Breast epithelium (tissue), 3 donors: ENCODE measurements at regions not wholly inside any gene's neighbourhood (a gene's known extent, or its start where the extent isn't known, plus 50 kb on each side); places are given as distances from the start of the nearest gene placed in this dataset.

Experiments
- POLR2A ChIP-seq: fragments of 450-650 bp; IDR thresholded peaks from one replicate; pipeline ENCODE4 v1.6.1; 2016; ENCODE audit warnings: antibody characterized with exemption, mild to moderate bottlenecking, moderate library complexity
- POLR2AphosphoS5 ChIP-seq, 3 donors: sonication (generic); formaldehyde crosslinking; IDR thresholded peaks; one replicate each; pipeline ENCODE4 v1.6.1; 2017; ENCODE audit warnings: antibody characterized with exemption in 3 of 3
- TF ChIP-seq, protein P1 (sequence below), 3 donors: fragments of 450-650 bp; IDR thresholded peaks; one replicate each; pipeline ENCODE4 v1.5.1; 2016 to 2017; ENCODE audit warnings: antibody characterized with exemption in 3 of 3, mild to moderate bottlenecking in 3 of 3, moderate library complexity in 3 of 3

DNA sequence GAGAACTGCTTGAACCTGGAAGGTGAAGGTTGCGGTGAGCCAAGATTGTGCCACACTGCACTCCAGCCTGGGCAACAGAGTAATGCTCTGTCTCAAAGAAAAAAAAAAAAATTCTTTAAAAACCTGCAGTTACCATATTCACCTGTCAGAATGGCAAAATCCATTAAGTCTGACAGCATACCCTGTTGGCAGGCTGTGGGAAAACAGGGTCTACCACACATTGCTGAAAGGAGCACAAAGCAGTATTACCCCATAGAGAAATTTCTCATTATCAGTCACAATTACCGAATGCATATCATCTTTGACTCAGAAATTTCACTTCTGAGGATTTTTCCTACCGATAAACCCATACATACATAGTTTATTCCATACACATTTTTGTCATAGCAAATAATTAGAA, 264.1 kb upstream of the SLCO3A1 start:
- TF ChIP-seq, protein P1, sequence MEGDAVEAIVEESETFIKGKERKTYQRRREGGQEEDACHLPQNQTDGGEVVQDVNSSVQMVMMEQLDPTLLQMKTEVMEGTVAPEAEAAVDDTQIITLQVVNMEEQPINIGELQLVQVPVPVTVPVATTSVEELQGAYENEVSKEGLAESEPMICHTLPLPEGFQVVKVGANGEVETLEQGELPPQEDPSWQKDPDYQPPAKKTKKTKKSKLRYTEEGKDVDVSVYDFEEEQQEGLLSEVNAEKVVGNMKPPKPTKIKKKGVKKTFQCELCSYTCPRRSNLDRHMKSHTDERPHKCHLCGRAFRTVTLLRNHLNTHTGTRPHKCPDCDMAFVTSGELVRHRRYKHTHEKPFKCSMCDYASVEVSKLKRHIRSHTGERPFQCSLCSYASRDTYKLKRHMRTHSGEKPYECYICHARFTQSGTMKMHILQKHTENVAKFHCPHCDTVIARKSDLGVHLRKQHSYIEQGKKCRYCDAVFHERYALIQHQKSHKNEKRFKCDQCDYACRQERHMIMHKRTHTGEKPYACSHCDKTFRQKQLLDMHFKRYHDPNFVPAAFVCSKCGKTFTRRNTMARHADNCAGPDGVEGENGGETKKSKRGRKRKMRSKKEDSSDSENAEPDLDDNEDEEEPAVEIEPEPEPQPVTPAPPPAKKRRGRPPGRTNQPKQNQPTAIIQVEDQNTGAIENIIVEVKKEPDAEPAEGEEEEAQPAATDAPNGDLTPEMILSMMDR (IDR thresholded peaks at IDR 0.05) = no peak
- no peak for TF ChIP-seq POLR2A
- no peak for TF ChIP-seq POLR2AphosphoS5 (IDR thresholded peaks at IDR 0.05)
